HFF-Myc (cell line): ENCODE measurements at regions not wholly inside any gene's neighbourhood (a gene's known extent, or its start where the extent isn't known, plus 50 kb on each side); places are given as distances from the start of the nearest gene placed in this dataset.

Source experiments
- DNase-seq: peaks from one replicate; pipeline ENCODE4 v3.0.0-alpha.2; 2011; ENCODE audit warnings: low read depth; ENCODE audit errors: extremely low read depth
- H3K4me3 ChIP-seq: replicated peaks from 2 replicates; pipeline ENCODE4 v1.5.1; 2011; ENCODE audit warnings: low read depth, mild to moderate bottlenecking, control low read depth, low read length
- TF ChIP-seq, protein P1 (sequence below): IDR thresholded peaks from 2 replicates; pipeline ENCODE4 v1.5.1; 2012; ENCODE audit warnings: mild to moderate bottlenecking, low read depth, low read length, control low read depth; ENCODE audit errors: missing control alignments

DNA sequence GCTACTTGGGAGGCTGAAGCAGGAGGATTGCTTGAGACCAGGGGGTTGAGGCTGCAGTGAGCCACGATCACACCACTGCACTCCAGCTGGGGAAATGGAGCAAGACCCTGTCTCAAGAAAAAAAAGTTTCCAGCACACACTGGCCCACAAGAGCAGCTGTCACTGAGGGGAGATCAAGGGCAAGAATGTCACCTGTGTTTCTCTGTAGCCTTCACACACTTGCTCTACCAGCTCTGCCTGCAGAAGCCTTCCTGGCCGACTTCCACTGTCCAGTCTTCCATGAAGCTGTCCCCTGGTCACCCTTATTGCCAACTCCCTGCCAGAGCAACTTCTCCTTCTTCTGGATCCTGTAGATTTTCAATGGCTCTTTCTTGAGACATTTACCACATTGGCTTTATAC lies 158.0 kb downstream of the KCTD15 start:
- no peak for DNase-seq
- TF ChIP-seq, protein P1, sequence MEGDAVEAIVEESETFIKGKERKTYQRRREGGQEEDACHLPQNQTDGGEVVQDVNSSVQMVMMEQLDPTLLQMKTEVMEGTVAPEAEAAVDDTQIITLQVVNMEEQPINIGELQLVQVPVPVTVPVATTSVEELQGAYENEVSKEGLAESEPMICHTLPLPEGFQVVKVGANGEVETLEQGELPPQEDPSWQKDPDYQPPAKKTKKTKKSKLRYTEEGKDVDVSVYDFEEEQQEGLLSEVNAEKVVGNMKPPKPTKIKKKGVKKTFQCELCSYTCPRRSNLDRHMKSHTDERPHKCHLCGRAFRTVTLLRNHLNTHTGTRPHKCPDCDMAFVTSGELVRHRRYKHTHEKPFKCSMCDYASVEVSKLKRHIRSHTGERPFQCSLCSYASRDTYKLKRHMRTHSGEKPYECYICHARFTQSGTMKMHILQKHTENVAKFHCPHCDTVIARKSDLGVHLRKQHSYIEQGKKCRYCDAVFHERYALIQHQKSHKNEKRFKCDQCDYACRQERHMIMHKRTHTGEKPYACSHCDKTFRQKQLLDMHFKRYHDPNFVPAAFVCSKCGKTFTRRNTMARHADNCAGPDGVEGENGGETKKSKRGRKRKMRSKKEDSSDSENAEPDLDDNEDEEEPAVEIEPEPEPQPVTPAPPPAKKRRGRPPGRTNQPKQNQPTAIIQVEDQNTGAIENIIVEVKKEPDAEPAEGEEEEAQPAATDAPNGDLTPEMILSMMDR = no peak
- no peak overlapping the region for H3K4me3 ChIP-seq

DNA sequence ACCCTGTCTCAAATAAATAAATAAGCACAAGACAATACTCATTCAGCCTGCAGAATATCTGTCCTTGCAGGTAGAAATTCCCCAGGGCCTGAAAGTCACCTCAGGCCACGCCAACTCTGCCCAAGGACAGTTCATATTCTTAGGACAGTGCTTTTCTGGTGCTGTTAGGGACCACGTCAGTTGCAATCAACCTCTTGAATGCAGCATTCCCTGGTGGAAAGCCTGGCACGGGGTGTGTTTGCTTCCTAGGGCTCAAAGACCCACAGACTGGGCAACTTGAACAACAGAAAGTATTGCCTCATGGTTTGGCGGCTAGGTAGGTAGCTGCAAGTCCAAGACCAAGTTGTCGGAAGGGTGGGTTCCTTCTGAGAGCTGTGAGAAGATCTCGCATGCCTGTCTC lies 160.3 kb downstream of the KCTD15 start:
- DNase-seq = no peak
- H3K4me3 ChIP-seq = no peak overlapping the region
- TF ChIP-seq, protein P1 = no peak

DNA sequence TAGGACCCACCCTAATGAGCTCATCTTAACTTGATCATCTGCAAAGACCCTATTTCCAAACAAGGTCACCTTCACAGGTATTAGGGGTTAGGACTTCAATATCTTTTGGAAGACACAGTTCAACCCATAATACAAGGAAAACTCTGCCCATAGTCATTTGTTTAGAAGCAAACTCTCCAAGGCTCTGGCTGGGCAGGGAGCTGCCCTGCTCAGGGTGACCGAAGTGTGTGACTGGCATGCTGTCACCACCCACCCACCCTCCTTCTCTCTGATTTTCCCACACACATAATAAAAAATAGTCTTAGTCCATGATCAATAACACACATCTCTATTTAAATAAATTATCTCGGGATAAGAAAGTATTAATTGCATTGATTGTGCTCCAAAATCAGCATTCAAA lies 161.1 kb downstream of the KCTD15 start:
- TF ChIP-seq, protein P1 = no peak

DNA sequence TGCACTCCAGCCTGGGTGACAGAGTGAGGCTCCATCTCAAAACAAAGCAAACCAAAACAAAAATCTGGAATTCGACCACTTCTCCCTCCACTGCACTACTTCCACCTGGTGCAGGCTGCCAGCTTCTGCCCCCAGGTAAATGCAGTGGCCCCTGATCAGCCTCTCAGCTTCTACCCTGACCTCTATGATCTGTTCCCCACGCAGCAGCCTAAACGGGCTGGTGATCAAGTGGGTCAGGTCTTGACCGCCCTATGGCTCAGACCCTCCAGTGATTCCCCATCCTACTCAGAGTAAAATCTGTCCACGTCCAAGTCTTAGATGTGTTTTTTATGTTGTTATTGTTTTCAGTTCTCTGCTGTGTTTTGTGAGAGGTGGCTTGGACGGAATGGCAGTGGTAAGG lies 163.9 kb downstream of the KCTD15 start:
- no peak overlapping the region for H3K4me3 ChIP-seq
- TF ChIP-seq, protein P1 = no peak
- no peak for DNase-seq

More for the DNA sequence above, 161.1 kb downstream of the KCTD15 start:
- DNase-seq = no peak
- no peak overlapping the region for H3K4me3 ChIP-seq

DNA sequence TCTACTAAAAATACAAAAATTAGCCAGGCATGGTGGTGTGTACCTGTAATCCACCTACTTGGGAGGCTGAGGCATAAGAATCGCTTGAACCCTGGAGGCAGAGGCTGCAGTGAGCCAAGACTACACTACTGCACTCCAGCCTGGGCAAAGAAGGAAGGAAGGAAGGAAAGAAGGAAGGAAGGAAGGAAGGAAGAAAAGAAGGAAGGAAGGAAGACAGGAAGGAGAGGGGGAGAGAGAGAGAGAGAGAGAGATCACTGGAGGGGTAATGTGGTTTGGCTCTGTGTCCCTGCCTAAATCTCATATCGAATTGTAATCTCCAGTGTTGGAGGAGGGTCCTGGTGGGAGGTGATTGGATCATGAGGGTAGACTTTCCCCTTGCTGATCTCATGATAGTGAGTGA lies 165.5 kb downstream of the KCTD15 start:
- H3K4me3 ChIP-seq = no peak overlapping the region
- TF ChIP-seq, protein P1 = no peak
- DNase-seq = no peak

DNA sequence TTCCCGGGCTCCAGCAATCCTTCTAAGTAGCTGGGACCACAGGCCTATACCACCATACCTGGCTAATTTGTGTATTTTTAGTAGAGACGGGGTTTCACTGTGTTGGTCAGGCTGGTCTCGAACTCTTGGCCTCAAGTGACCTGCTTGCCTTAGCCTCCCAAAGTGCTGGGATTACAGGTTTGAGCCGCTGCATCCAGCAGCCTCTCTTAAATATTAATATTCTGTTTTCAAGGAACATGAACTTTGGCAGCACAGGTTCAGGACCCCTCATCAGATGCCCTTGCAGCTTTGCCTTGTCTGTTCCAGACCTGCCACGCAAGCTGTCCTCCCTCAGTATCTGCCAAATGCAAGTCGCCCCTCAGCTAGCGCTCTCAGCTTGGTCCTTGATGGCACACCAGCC lies 166.8 kb downstream of the KCTD15 start:
- TF ChIP-seq, protein P1 = no peak
- no peak overlapping the region for H3K4me3 ChIP-seq
- no peak for DNase-seq

DNA sequence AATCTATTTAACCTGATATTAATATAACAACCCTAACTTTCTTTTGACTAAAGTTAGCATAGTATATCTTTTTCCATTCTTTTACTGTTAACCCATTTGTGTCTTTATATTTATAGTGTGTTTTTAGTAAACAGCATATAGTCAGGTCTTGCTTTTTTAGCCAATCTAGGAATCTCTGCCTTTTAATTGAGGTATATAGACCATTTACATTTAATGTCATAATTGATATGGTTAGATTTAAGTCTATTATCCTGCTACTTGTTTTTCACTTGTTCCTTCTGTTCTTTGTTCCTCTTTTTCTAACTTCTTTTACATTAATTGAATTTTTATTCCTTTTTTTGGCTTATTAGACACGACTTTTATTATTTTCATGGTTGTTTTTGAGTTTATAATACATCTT lies 174.4 kb downstream of the KCTD15 start:
- TF ChIP-seq, protein P1 = no peak
- DNase-seq = no peak
- no peak overlapping the region for H3K4me3 ChIP-seq
